Keratinocyte (primary cell): ENCODE measurements at regions not wholly inside any gene's neighbourhood (a gene's known extent, or its start where the extent isn't known, plus 50 kb on each side); places are given as distances from the start of the nearest gene placed in this dataset.

Source experiments
- EZH2 ChIP-seq: IDR thresholded peaks from one replicate; pipeline ENCODE4 v1.6.1; 2012; ENCODE audit warnings: inconsistent platforms, mild to moderate bottlenecking, low read length, moderate library complexity
- TF ChIP-seq, protein P1 (sequence below), 3 experiments: IDR thresholded peaks in 1 of 3; conservative IDR thresholded peaks in 1 of 3; optimal IDR thresholded peaks in 1 of 3; 2 replicates in 2 of 3; 3 replicates in 1 of 3; pipeline versions ENCODE3 to v1.5.1; 2011; ENCODE audit warnings: low read length in 3 of 3, mild to moderate bottlenecking in 3 of 3, moderate library complexity in 2 of 3, control low read depth in 1 of 3, inconsistent platforms in 1 of 3; ENCODE audit not compliant: insufficient read depth in 2 of 3; ENCODE audit errors: extremely low read depth in 1 of 3

- TF ChIP-seq, protein P1, sequence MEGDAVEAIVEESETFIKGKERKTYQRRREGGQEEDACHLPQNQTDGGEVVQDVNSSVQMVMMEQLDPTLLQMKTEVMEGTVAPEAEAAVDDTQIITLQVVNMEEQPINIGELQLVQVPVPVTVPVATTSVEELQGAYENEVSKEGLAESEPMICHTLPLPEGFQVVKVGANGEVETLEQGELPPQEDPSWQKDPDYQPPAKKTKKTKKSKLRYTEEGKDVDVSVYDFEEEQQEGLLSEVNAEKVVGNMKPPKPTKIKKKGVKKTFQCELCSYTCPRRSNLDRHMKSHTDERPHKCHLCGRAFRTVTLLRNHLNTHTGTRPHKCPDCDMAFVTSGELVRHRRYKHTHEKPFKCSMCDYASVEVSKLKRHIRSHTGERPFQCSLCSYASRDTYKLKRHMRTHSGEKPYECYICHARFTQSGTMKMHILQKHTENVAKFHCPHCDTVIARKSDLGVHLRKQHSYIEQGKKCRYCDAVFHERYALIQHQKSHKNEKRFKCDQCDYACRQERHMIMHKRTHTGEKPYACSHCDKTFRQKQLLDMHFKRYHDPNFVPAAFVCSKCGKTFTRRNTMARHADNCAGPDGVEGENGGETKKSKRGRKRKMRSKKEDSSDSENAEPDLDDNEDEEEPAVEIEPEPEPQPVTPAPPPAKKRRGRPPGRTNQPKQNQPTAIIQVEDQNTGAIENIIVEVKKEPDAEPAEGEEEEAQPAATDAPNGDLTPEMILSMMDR (optimal IDR thresholded peaks at IDR 0.05 in 1 of 3, IDR thresholded peaks at IDR 0.05 in 1 of 3, conservative IDR thresholded peaks at IDR 0.05 in 1 of 3; ENCODE audit: extremely low read depth in 1 of 3, insufficient read depth in 2 of 3, low read length in 3 of 3) = no peak
- no peak for TF ChIP-seq EZH2
These were observed 495.1 kb upstream of the CNTNAP5 start for GRCh38 chr2:123530004-123530403.
